PC-9 (cell line): ENCODE measurements at regions not wholly inside any gene's neighbourhood (a gene's known extent, or its start where the extent isn't known, plus 50 kb on each side); places are given as distances from the start of the nearest gene placed in this dataset.

Experiments
- CTCF ChIP-seq: fragments of 200-600 bp; sonication (generic); conservative IDR thresholded peaks from 2 replicates; pipeline ENCODE4 v1.6.1; 2017; ENCODE audit warnings: mixed run types, antibody characterized with exemption, mild to moderate bottlenecking, moderate library complexity
- EZH2 ChIP-seq: fragments of 200-600 bp; sonication (generic); IDR thresholded peaks from 2 replicates; pipeline ENCODE4 v1.8.0; 2017; ENCODE audit warnings: antibody characterized with exemption, low read depth

DNA sequence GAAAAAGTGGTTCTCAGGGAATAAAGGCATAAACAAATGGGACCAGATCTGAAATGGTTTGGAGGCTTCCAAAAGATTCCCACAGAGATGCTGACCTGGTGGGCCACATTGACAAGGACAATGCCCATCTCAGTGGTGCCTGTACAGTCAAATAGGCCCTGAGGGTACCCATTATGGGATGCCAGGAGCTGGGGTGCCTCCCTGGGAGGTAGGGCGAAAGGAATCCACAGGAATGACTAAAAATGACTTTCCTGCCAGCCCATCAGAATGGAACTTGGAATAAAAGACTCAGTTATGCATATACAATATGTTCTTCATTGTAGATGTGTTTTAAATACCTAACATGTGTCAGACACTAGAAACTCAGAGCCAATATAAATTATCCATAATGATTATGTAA is 248.5 kb downstream of the RNF144A start:
- TF ChIP-seq CTCF (no peak), EZH2 (no peak)
